GM18505 (cell line): ENCODE measurements at regions not wholly inside any gene's neighbourhood (a gene's known extent, or its start where the extent isn't known, plus 50 kb on each side); places are given as distances from the start of the nearest gene placed in this dataset.
"Not testable (repeated sequence)": the region's sequence is repeated elsewhere in the genome, so short reads cannot be mapped to it uniquely, and the experiment has no call there.

Experiments
- ATAC-seq: cut with Tn5 transposase; IDR thresholded peaks from one replicate; pipeline ENCODE4 v1.9.1; 2021; ENCODE audit not compliant: unreplicated experiment
- POLR2A ChIP-seq: IDR thresholded peaks from 4 replicates; pipeline ENCODE4 v1.6.1; 2011; ENCODE audit warnings: borderline replicate concordance; ENCODE audit not compliant: insufficient read depth, insufficient read length; ENCODE audit errors: extremely low read depth

GRCh38 chr1:208475951-208476845, 232.0 kb upstream of the PLXNA2 start:
- no peak for ATAC-seq
- no peak for TF ChIP-seq POLR2A

- no peak for TF ChIP-seq POLR2A
Measured at GRCh38 chr1:208476846-208477170, 232.6 kb upstream of the PLXNA2 start.

GRCh38 chr1:208479435-208479834, 235.3 kb upstream of the PLXNA2 start:
- ATAC-seq: no peak
- no peak for TF ChIP-seq POLR2A

More at GRCh38 chr1:208476846-208477170, 232.6 kb upstream of the PLXNA2 start:
- ATAC-seq: no peak

- no peak for TF ChIP-seq POLR2A
- ATAC-seq: no peak
Measured at GRCh38 chr1:208485512-208485911, 241.3 kb upstream of the PLXNA2 start.

- ATAC-seq: no peak
- no peak for TF ChIP-seq POLR2A
Measured at GRCh38 chr1:208486677-208487076, 242.5 kb upstream of the PLXNA2 start.

- ATAC-seq: not testable (repeated sequence)
Measured at GRCh38 chr1:208488432-208488831, 244.2 kb upstream of the PLXNA2 start.

- no peak for ATAC-seq
Measured at GRCh38 chr1:208496467-208497371, 252.5 kb upstream of the PLXNA2 start.

GRCh38 chr1:208497866-208498541, 253.8 kb upstream of the PLXNA2 start:
- no peak for ATAC-seq
- no peak for TF ChIP-seq POLR2A

More at GRCh38 chr1:208496467-208497371, 252.5 kb upstream of the PLXNA2 start:
- no peak for TF ChIP-seq POLR2A

- TF ChIP-seq POLR2A: no peak
Measured at GRCh38 chr1:208499026-208499425, 254.8 kb upstream of the PLXNA2 start.

GRCh38 chr1:208499601-208500000, 255.4 kb upstream of the PLXNA2 start:
- TF ChIP-seq POLR2A: no peak
- ATAC-seq: no peak

More at GRCh38 chr1:208499026-208499425, 254.8 kb upstream of the PLXNA2 start:
- no peak for ATAC-seq

- TF ChIP-seq POLR2A: no peak
- ATAC-seq: no peak
Measured at GRCh38 chr1:208500375-208500774, 256.2 kb upstream of the PLXNA2 start.

- TF ChIP-seq POLR2A: no peak
- ATAC-seq: no peak
Measured at GRCh38 chr1:208501542-208501941, 257.4 kb upstream of the PLXNA2 start.

GRCh38 chr1:208503787-208504186, 259.6 kb upstream of the PLXNA2 start:
- TF ChIP-seq POLR2A: no peak
- no peak for ATAC-seq
